ENCODE measurements at regions not wholly inside any gene's neighbourhood (a gene's known extent, or its start where the extent isn't known, plus 50 kb on each side); places are given as distances from the start of the nearest gene placed in this dataset.

DNA sequence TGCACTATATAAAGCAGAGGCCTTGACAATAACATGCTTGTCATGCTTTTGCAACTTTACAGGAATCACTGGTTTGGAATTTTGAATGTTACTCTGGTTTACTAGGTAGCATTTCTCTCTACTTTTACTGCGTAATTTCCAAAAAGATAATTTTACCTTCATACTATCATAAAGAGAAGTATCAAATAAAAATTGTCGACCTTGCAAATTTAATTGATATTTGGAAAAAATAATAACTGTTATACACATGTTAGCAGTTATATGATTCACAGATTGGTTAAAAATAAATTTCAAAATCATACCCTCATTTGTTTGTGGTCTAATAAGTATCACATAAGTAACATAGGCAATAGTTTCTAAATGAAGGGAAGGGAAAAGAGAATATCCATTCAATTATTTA is 228.5 kb upstream of the CACNA2D1 start:
- TF ChIP-seq, protein P1, sequence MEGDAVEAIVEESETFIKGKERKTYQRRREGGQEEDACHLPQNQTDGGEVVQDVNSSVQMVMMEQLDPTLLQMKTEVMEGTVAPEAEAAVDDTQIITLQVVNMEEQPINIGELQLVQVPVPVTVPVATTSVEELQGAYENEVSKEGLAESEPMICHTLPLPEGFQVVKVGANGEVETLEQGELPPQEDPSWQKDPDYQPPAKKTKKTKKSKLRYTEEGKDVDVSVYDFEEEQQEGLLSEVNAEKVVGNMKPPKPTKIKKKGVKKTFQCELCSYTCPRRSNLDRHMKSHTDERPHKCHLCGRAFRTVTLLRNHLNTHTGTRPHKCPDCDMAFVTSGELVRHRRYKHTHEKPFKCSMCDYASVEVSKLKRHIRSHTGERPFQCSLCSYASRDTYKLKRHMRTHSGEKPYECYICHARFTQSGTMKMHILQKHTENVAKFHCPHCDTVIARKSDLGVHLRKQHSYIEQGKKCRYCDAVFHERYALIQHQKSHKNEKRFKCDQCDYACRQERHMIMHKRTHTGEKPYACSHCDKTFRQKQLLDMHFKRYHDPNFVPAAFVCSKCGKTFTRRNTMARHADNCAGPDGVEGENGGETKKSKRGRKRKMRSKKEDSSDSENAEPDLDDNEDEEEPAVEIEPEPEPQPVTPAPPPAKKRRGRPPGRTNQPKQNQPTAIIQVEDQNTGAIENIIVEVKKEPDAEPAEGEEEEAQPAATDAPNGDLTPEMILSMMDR (IDR thresholded peaks at IDR 0.05) = no peak
- TF ChIP-seq POLR2A (IDR thresholded peaks at IDR 0.05; ENCODE audit: low read length) = no peak
- no peak for TF ChIP-seq GATA3 (IDR thresholded peaks at IDR 0.05; ENCODE audit: borderline replicate concordance)
- TF ChIP-seq ZFP36 (IDR thresholded peaks at IDR 0.05; ENCODE audit: borderline replicate concordance, partially characterized antibody) = no peak
- no peak for TF ChIP-seq CEBPB (IDR thresholded peaks at IDR 0.05)
- TF ChIP-seq, protein P2, sequence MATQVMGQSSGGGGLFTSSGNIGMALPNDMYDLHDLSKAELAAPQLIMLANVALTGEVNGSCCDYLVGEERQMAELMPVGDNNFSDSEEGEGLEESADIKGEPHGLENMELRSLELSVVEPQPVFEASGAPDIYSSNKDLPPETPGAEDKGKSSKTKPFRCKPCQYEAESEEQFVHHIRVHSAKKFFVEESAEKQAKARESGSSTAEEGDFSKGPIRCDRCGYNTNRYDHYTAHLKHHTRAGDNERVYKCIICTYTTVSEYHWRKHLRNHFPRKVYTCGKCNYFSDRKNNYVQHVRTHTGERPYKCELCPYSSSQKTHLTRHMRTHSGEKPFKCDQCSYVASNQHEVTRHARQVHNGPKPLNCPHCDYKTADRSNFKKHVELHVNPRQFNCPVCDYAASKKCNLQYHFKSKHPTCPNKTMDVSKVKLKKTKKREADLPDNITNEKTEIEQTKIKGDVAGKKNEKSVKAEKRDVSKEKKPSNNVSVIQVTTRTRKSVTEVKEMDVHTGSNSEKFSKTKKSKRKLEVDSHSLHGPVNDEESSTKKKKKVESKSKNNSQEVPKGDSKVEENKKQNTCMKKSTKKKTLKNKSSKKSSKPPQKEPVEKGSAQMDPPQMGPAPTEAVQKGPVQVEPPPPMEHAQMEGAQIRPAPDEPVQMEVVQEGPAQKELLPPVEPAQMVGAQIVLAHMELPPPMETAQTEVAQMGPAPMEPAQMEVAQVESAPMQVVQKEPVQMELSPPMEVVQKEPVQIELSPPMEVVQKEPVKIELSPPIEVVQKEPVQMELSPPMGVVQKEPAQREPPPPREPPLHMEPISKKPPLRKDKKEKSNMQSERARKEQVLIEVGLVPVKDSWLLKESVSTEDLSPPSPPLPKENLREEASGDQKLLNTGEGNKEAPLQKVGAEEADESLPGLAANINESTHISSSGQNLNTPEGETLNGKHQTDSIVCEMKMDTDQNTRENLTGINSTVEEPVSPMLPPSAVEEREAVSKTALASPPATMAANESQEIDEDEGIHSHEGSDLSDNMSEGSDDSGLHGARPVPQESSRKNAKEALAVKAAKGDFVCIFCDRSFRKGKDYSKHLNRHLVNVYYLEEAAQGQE (IDR thresholded peaks at IDR 0.05) = no peak
- no peak for TF ChIP-seq PHF8 (IDR thresholded peaks at IDR 0.05; ENCODE audit: borderline replicate concordance, low read depth)
- no peak for TF ChIP-seq RAD21 (conservative IDR thresholded peaks at IDR 0.05 in 1 of 2, IDR thresholded peaks at IDR 0.05 in 1 of 2)
- no peak for TF ChIP-seq EP300 (IDR thresholded peaks at IDR 0.05)

All from A549 (cell line).